ENCODE measurements at regions not wholly inside any gene's neighbourhood (a gene's known extent, or its start where the extent isn't known, plus 50 kb on each side); places are given as distances from the start of the nearest gene placed in this dataset.

DNA sequence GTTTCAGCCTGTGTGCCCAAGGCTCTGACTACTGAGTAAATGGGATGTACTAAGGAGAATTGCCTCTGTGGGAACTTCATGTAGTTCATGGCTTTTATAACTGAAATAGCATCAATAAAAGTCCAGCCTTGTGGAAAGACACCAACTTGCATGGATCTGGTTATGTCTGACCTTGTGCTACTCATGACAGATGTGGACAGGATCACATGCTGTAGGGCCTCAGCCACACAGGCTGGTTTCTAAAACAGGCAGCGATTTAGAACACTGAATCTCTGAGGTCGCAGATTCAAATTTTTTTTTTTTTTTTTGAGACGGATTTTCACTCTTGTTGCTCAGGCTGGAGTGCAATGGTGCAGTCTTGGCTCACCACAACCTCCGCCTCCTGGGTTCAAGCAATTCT is 66.5 kb upstream of the SPIN1 start:
- H3K36me3 ChIP-seq (ENCODE audit: insufficient read depth, low read length) = no peaks in the 10 kb centered on the region
- H3F3A ChIP-seq (ENCODE audit: low read depth) = peaks cover 4% of the 10 kb centered on the region; the same call in 1 of the 2 replicates
- 0 out of 2 replicates have a peak, but pooled peaks cover 2% of the 10 kb centered on the region for H3K9me3 ChIP-seq (ENCODE audit: insufficient read depth, low read depth, low read length)
- H3K4me1 ChIP-seq (ENCODE audit: insufficient read depth, low read length, poor library complexity, severe bottlenecking) = peaks cover 60% of the 10 kb centered on the region
- no peaks in the 10 kb centered on the region for H4K20me1 ChIP-seq (ENCODE audit: insufficient read depth, low read length, poor library complexity, severe bottlenecking)
- H3K27me3 ChIP-seq (ENCODE audit: insufficient read depth, low read length, poor library complexity, severe bottlenecking) = no peaks in the 10 kb centered on the region
- TF ChIP-seq CTCF (conservative IDR thresholded peaks at IDR 0.05; ENCODE audit: low read length) (no peak), EZH2phosphoT487 (IDR thresholded peaks at IDR 0.05; ENCODE audit: borderline replicate concordance) (no peak)
- no peak overlapping the region for H3K4me3 ChIP-seq (ENCODE audit: low read length, poor library complexity, severe bottlenecking)
- H3K4me2 ChIP-seq (ENCODE audit: low read depth, low read length, poor library complexity, severe bottlenecking) = no peak overlapping the region
- no peak overlapping the region for H2AFZ ChIP-seq (ENCODE audit: low read length)
- no peaks in the 10 kb centered on the region for H3K9me2 ChIP-seq (replicated peaks; ENCODE audit: low read depth, low read length)
- no peaks in the 10 kb centered on the region for H3K79me2 ChIP-seq (ENCODE audit: insufficient read depth, low read length)
- peak overlapping the region; percentile 64 for H3K9ac ChIP-seq (ENCODE audit: low read depth, low read length, poor library complexity, severe bottlenecking)

DNA sequence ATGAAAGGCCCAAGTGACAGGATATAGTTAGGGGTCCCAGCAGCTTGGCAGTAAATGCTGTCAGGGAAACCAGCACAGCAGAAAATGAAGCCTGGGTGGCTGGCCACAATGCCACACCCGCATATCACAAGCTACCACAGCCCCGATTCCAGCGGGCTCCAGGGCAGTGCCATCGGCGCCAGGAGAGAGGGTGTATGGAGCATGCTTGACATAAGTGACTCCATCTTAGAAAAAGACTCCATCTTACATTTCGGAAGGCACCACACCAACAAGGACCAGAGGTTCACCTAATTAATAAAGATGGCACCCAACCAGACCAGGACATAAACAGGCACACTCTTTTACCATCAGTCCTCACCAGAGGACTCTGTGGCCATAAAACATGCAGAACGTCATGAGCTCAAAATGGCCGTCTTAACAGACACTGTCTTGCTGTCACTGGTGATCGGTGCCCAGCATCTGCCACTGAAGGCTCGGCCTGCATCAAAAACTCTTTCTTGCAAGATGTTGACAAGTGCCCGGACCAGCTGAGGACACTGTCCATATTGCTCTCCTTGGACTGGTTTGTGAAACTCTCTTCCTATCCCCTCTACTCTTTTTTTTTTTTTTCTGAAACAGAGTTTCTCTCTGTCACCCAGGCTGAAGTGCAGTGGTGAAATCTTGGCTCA is 67.4 kb upstream of the SPIN1 start:
- Histone ChIP-seq H3K9me3 (ENCODE audit: insufficient read depth, low read depth, low read length) (no peaks in the 10 kb centered on the region), H3K4me2 (ENCODE audit: low read depth, low read length, poor library complexity, severe bottlenecking) (no peak overlapping the region), H4K20me1 (ENCODE audit: insufficient read depth, low read length, poor library complexity, severe bottlenecking) (no peaks in the 10 kb centered on the region), H3K4me1 (ENCODE audit: insufficient read depth, low read length, poor library complexity, severe bottlenecking) (peaks cover 57% of the 10 kb centered on the region), H3K36me3 (ENCODE audit: insufficient read depth, low read length) (no peaks in the 10 kb centered on the region), H2AFZ (ENCODE audit: low read length) (no peak overlapping the region; the same call in 1 of the 2 replicates), H3K79me2 (ENCODE audit: insufficient read depth, low read length) (no peaks in the 10 kb centered on the region), H3K9me2 (replicated peaks; ENCODE audit: low read depth, low read length) (no peaks in the 10 kb centered on the region), H3K9ac (ENCODE audit: low read depth, low read length, poor library complexity, severe bottlenecking) (peak overlapping the region; percentile 64), H3K27me3 (ENCODE audit: insufficient read depth, low read length, poor library complexity, severe bottlenecking) (no peaks in the 10 kb centered on the region), H3F3A (ENCODE audit: low read depth) (peaks cover 4% of the 10 kb centered on the region; the same call in 1 of the 2 replicates), H3K4me3 (ENCODE audit: low read length, poor library complexity, severe bottlenecking) (no peak overlapping the region)
- TF ChIP-seq CTCF (conservative IDR thresholded peaks at IDR 0.05; ENCODE audit: low read length) = no peak
- TF ChIP-seq EZH2phosphoT487 (IDR thresholded peaks at IDR 0.05; ENCODE audit: borderline replicate concordance) = no peak

- peaks cover 53% of the 10 kb centered on the region for H3K4me1 ChIP-seq (ENCODE audit: insufficient read depth, low read length, poor library complexity, severe bottlenecking)
- H4K20me1 ChIP-seq (ENCODE audit: insufficient read depth, low read length, poor library complexity, severe bottlenecking) = no peaks in the 10 kb centered on the region
- H3K9me3 ChIP-seq (ENCODE audit: insufficient read depth, low read depth, low read length) = no peaks in the 10 kb centered on the region
- H2AFZ ChIP-seq (ENCODE audit: low read length) = peak overlapping the region; percentile 44; the same call in 1 of the 2 replicates
- H3K4me2 ChIP-seq (ENCODE audit: low read depth, low read length, poor library complexity, severe bottlenecking) = no peak overlapping the region
- no peak overlapping the region for H3K9ac ChIP-seq (ENCODE audit: low read depth, low read length, poor library complexity, severe bottlenecking)
- no peaks in the 10 kb centered on the region for H3K36me3 ChIP-seq (ENCODE audit: insufficient read depth, low read length)
- H3F3A ChIP-seq (ENCODE audit: low read depth) = peaks cover 4% of the 10 kb centered on the region; the same call in 1 of the 2 replicates
- TF ChIP-seq CTCF (conservative IDR thresholded peaks at IDR 0.05; ENCODE audit: low read length) (no peak), EZH2phosphoT487 (IDR thresholded peaks at IDR 0.05; ENCODE audit: borderline replicate concordance) (no peak)
- H3K4me3 ChIP-seq (ENCODE audit: low read length, poor library complexity, severe bottlenecking) = no peak overlapping the region
- no peaks in the 10 kb centered on the region for H3K79me2 ChIP-seq (ENCODE audit: insufficient read depth, low read length)
- H3K27me3 ChIP-seq (ENCODE audit: insufficient read depth, low read length, poor library complexity, severe bottlenecking) = no peaks in the 10 kb centered on the region
- no peaks in the 10 kb centered on the region for H3K9me2 ChIP-seq (replicated peaks; ENCODE audit: low read depth, low read length)
Observed at GRCh38 chr9:88319936-88320747, 68.1 kb upstream of the SPIN1 start.

Data from Loucy (cell line).